ENCODE measurements at regions not wholly inside any gene's neighbourhood (a gene's known extent, or its start where the extent isn't known, plus 50 kb on each side); places are given as distances from the start of the nearest gene placed in this dataset.

GRCh38 chr5:173751266-173751600 lies 134.8 kb upstream of the BOD1 start:
- POLR2A ChIA-PET (ENCODE audit: partially characterized antibody), result no interaction called here
- Histone ChIP-seq H3K36me3 (ENCODE audit: control insufficient read depth in 2 of 4, insufficient read depth in 4 of 4, low read length in 3 of 4) (no peaks in the 10 kb centered on the region), H3K4me2 (ENCODE audit: insufficient read depth in 1 of 2, low read depth in 2 of 2, low read length in 2 of 2) (no peak overlapping the region), H3K4me1 (replicated peaks in 1 of 4; ENCODE audit: control insufficient read depth in 3 of 4, insufficient read depth in 4 of 4, low read length in 3 of 4) (peaks cover 0 to 12% (median 3%) of the 10 kb centered on the region in 4 experiments; a peak in 6 of 7 replicates), H2BK15ac (ENCODE audit: low read length) (0 out of 2 replicates have a peak overlapping the region, but pooled peaks have one; percentile 33), H2AK5ac (ENCODE audit: low read depth, low read length) (no peak overlapping the region), H3K9me3 (ENCODE audit: insufficient read depth in 2 of 2, low read depth in 1 of 2, low read length in 1 of 2) (no peaks in the 10 kb centered on the region), H2BK5ac (ENCODE audit: low read depth, low read length) (no peak overlapping the region), H3K4me3 (ENCODE audit: extremely low read depth in 1 of 4, insufficient read depth in 2 of 4, low read depth in 3 of 4, low read length in 4 of 4) (no peak overlapping the region), H3K27ac (ENCODE audit: low read depth, low read length) (no peak overlapping the region), H3K79me2 (ENCODE audit: control insufficient read depth in 1 of 2, insufficient read depth in 2 of 2, low read length in 2 of 2) (no peaks in the 10 kb centered on the region), H3K9ac (replicated peaks in 1 of 4; ENCODE audit: extremely low read depth in 1 of 4, low read depth in 3 of 4, low read length in 3 of 4) (no peak overlapping the region), H3K56ac (replicated peaks; ENCODE audit: insufficient read length, low read depth, low read length) (no peak overlapping the region), H2BK120ac (replicated peaks; ENCODE audit: low read depth, low read length) (no peak overlapping the region), H3K79me1 (ENCODE audit: low read depth, low read length) (no peaks in the 10 kb centered on the region), H3K23ac (ENCODE audit: insufficient read length) (no peak overlapping the region), H2BK12ac (ENCODE audit: low read depth, low read length) (peak overlapping the region; percentile 46; the same call in 1 of the 2 replicates), H4K5ac (ENCODE audit: insufficient read length, low read depth, low read length) (no peak overlapping the region), H4K91ac (replicated peaks; ENCODE audit: insufficient read length, low read length) (no peak overlapping the region), H3K27me3 (replicated peaks in 1 of 4; ENCODE audit: control insufficient read depth in 3 of 4, extremely low read depth in 1 of 4, insufficient read depth in 3 of 4, low read length in 3 of 4) (0 out of 7 replicates have a peak, but pooled peaks cover 0 to 1% (median 0%) of the 10 kb centered on the region in 4 experiments), H4K8ac (ENCODE audit: extremely low read depth, insufficient read depth, low read length) (no peak overlapping the region; the same call in 1 of the 2 replicates), H2BK20ac (ENCODE audit: low read length) (no peak overlapping the region), H3K4ac (replicated peaks; ENCODE audit: insufficient read length, low read depth, low read length) (no peak overlapping the region), H3K14ac (ENCODE audit: insufficient read length) (no peak overlapping the region), H3K18ac (ENCODE audit: extremely low read depth, low read length) (no peak overlapping the region; the same call in 1 of the 2 replicates), H2AFZ (ENCODE audit: low read length) (no peak overlapping the region), H4K20me1 (replicated peaks in 1 of 2; ENCODE audit: control insufficient read depth in 1 of 2, insufficient read depth in 2 of 2, low read length in 2 of 2) (no peaks in the 10 kb centered on the region), H3K23me2 (ENCODE audit: low read depth, low read length) (no peaks in the 10 kb centered on the region)
- DNase-seq (ENCODE audit: low read depth in 1 of 2, low spot score in 2 of 2) (no peak), FAIRE-seq (no peak)
- CTCF ChIA-PET (ENCODE audit: partially characterized antibody), result interaction anchor here (1.1 to 1.3 kb wide), 2 partner anchors 13 to 122 kb away, joined by 3 to 6 read pairs; no protein-coding TSS in a partner anchor
- 85% methylated on average over 5 of the region's 5 CpGs; no CpG with 5 or more reads in 1 of the 2 experiments for WGBS, 2 experiments (ENCODE audit: extremely low coverage in 1 of 2, insufficient coverage in 1 of 2, insufficient read length in 1 of 2, insufficient replicate concordance in 2 of 2, low coverage in 1 of 2, low lambda C conversion rate in 2 of 2, missing lambda C conversion rate in 1 of 2)
- TF ChIP-seq CEBPB (IDR thresholded peaks at IDR 0.05; ENCODE audit: low read depth, low read length) (no peak), SP2 (IDR thresholded peaks at IDR 0.05; ENCODE audit: low read length) (no peak), BRCA1 (IDR thresholded peaks at IDR 0.05; ENCODE audit: low read depth, low read length) (no peak), SIRT6 (IDR thresholded peaks at IDR 0.05; ENCODE audit: low read length) (no peak), ZNF274 (IDR thresholded peaks at IDR 0.05; ENCODE audit: borderline replicate concordance, extremely low read depth, low read length) (no peak), SIX5 (IDR thresholded peaks at IDR 0.05; ENCODE audit: low read depth, low read length) (no peak), RFX5 (IDR thresholded peaks at IDR 0.05; ENCODE audit: borderline replicate concordance, low read depth, low read length) (no peak), TBP (IDR thresholded peaks at IDR 0.05; ENCODE audit: low read depth, low read length) (no peak), KDM4A (IDR thresholded peaks at IDR 0.05; ENCODE audit: low read depth, low read length, severe bottlenecking) (no peak), SUZ12 (IDR thresholded peaks at IDR 0.05; ENCODE audit: low read length) (no peak), SP1 (IDR thresholded peaks at IDR 0.05; ENCODE audit: low read depth, low read length) (no peak), TEAD4 (IDR thresholded peaks at IDR 0.05; ENCODE audit: low read depth, low read length) (no peak), RNF2 (IDR thresholded peaks at IDR 0.05; ENCODE audit: borderline replicate concordance, low read depth, low read length, missing control alignments, poor library complexity, severe bottlenecking) (no peak), PHF8 (conservative IDR thresholded peaks at IDR 0.05; ENCODE audit: low read depth, low read length) (no peak), RXRA (IDR thresholded peaks at IDR 0.05; ENCODE audit: insufficient read depth, low read depth, low read length) (no peak), SIN3A (conservative IDR thresholded peaks at IDR 0.05 in 1 of 2, IDR thresholded peaks at IDR 0.05 in 1 of 2; ENCODE audit: low read depth in 1 of 2, low read length in 2 of 2) (no peak)
